SKM-1 (cell line): ENCODE measurements at regions not wholly inside any gene's neighbourhood (a gene's known extent, or its start where the extent isn't known, plus 50 kb on each side); places are given as distances from the start of the nearest gene placed in this dataset.
"Not testable (repeated sequence)": the region's sequence is repeated elsewhere in the genome, so short reads cannot be mapped to it uniquely, and the experiment has no call there.

Experiments
- DNase-seq: peaks from one replicate; lab custom pipeline; 2025; ENCODE audit not compliant: unreplicated experiment; lab: John Stamatoyannopoulos, UW

DNA sequence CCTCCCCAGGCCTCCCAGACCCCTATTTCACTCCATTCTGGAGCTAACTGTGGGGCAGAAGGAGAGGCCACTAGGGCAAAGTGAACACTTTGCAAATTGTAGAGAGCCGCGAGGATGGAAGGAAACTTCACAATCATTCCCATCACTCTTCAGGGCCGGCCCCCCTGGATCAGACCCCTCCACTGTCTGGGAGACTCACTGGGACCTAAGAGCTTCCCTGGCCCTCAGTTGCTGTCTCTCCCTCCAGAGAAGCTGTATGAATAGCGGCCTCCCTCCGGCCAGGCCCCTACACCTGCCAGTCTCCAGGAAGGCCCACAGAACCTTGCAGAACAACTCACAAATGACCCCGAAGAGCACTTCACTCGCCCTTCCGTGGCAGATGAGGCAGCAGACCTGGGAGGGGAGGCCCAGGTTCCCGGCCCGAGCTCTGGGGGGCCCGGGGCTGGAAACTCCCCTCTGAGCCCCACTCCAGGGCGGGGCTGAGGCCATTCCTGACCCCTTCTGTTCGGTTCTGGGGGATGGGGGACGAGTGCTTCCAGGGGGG lies 141.9 kb upstream of the IER5L start:
- DNase-seq = no peak

DNA sequence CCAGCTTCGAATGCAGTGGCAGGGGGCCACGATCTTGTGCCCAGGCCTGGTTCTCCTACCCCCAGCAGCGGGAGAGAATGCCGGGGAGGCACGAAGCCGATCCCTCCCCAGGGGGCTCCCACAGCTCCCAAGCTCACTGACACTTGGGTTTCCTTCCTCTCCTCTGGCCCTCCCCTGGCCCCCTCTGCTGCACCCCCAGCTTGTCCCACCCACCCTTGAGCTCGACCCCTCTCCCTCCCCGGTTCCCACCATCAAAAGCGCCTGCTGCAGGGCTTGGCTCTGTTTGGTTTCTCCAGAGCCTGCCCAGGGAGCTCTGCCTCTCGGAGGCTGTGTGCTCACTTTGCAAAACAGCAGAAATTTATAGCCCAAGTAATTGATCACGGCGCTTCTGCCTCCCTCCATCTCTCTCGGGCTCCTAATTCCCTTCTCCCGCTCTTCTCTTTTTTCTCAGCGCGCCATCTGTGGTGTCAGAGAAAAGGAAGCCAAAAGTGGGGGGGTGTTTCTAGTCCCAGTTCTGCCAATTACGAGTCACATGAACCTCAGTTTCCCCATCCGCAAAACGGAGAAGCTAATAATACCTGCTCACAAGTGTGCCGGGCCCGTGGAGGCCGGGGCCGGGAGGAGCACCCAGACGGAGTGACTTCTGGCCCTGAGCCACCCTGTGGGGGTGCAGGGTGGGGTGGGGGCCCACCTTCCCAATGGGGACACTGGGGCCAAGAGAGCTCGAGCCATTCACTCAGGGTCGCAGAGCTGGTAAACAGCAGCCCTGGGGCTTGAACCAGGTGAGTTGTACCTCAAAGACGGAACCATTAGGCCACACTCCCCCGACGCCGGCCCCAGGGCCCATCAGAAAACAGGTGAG lies 141.2 kb upstream of the IER5L start:
- DNase-seq = no peak

DNA sequence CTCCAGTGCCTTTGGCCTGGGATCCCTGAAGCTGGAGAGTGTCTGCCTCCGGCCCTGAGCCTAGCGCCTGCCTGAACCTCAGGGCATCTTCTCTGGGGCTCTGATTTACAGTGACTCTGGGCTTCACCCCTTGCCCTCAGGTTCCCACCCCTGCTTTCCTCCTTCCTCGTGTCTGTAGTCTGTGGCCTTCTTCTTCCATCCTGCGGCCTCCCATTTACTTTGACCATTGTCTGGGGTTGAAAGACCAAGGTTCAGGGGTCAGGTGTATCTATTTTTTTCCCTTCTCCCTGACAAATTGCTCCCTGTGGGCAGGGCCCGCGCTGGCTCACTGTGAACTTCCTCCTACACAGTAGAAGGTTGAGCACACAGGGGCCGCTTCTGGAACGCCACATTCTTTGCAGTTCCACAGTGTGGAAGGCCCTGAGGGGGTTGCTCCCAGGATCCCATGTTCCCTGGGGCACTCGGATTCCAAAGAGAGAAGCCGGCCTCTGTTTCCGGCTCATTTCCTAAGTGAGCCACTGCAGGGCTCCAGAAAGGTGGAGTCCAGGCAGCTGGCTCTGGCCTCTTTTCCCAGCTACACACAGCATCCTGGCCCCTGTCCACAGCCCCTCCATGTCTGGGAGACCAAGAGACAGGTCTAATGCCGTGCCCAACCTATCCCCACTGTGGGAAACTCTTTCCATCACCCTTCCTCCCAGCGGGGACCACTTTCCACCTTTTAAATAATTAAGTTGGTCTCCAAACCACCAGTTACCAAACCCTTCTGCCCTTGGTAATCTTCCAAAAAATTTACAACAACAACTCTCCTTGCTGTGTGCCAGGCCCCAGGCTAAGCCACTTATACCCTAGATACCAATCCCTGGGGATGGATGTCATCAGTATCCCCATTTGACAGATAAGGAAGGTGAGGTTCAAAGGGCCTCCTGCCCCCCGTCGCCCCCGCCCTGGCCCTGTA lies 140.3 kb upstream of the IER5L start:
- DNase-seq = no peak

DNA sequence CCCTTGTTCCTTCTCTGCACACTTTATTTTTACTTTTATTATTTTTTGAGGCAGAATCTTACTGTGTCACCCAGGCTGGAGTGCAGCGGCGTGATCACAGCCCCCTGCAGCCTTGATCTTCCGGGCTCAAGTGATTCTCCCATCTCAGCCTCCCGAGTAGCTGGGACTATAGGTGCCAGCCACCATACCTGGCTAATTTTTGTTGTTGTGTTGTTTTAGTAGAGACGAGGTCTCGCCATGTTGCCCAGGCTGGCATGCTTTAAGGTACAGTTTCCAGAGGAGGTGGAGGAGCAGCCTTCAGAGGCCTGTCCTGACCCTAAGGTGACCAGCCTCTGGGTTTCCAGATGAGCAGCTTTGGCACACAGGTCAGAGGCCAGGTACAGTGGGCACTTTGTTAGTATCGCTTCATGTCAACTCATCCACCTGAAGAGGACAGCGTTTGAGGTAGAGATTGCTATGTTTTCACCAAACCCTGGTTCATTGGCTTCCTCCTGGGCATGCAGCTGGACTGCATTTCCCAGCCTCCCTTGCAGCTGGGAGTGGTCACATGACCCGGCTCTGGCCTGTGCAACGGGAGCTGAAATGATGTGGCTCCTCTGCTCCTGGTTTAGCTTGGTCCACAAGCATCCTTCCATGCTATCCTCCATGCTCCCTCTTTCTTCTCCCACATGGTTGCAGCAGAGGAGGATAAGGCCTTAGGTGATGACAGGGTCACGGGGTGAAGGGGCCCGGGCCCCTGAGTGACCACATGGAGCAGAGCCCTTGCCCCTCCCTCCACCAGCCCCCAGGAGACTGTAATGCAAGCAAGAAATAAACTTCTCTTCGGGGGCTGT lies 139.3 kb upstream of the IER5L start:
- no peak for DNase-seq

DNA sequence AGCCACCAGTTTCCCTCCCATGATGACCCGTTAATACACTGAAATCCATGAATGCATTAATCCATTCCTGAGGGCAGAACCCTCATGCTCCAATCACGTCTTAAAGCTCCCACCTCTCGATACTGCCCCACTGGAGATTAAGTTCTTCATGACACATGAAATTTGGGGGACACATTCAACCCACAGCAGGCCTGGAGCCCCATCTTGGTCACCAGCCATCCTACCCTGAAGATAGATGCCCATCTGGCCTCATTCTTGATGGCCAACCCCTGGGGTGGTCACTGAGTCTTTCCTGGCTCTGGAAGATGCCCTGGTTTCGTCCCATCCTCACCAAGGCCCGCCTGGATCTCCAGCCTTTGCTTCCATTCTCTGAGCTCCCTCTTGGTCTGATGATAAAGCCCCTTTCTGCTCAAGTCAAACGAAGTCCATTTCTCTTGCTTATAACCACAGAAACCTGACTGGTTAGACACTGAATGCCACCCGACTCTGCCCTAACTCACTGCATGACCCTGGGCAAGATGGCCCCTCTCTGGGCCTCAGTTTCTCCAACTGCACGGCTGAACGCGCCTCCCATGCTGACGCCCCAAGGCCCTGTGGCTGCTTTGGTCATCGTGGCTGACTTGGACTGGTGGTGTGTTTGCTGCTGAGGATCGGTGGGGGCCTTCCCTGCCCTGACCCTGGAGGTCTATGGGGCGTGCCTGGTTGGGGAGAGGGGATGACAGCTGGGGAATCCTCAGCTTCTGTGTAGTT lies 138.4 kb upstream of the IER5L start:
- no peak for DNase-seq

DNA sequence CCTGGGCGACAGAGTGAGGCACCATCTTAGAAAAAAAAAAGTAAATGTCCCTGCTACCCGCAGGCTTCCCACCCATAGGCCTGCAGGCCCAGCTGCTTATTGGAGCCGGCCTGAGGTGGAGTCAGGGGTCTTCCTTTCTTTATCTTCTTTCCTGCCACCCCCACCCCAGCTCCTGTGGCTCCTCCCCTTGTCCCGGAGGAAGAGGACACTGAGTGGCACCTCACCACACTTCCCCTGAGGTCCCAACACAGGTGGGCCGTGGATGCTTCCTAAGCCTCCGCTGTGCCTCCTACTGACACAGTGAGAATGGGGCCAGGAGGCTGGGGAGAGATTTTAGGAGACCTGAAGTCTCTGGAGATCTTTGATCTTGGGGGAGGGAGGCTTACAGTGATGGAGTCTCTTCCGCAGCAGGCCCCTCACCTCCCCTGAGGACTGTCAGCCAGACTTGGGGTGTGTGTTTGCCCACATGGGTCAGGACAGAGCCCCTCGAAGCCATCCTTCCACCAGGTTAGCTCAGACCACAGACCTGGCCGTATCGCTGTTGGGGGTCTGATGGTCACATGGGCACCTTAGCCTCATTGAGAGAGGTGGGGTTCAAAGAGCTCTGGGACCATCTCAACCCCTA lies 135.4 kb upstream of the IER5L start:
- DNase-seq = no peak

DNA sequence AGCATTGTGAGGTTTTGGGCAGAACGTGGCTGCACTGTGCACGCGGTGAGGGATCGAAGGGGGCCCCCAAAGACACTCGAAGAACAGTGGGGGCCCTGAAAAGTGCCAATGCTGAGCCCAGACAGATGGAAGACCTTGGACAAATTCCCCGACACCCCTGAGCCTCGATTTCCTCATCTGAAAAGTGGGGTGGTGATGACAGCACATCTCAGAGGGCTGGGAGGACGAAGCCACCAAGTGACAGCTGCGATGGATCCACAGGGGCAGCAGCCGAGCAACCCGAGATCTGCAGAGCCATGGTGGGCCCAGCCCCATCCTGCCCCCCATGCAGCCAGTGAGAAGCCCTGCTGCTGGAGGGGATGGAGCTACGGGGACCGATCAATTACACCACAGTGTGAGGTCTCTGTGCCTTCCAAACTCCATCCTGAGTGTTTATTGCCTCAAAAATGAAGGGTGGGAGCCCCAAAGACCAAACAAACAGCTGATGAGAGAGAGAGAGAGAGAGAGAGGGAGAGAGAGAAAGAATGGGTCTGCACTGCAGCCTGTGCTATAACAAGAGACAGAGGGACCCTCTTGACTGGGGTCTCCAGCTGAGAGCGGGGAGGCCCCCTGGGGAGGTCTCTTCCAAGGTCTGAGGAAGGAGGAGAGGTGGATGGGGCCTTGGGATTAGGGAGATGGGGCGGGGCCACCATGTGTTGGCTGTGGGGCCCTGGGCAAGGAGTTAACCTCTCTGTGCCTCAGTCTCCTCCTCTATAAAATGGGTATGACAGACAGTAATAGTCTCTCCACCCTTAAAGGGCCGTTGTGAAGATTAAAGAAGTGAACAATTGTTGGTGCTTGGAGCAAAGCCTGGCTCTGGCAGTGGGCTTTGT lies 134.4 kb upstream of the IER5L start:
- DNase-seq = no peak

- DNase-seq = no peak
Measured at GRCh38 chr9:129311643-129312042, 133.6 kb upstream of the IER5L start.

GRCh38 chr9:129310666-129311350 lies 132.7 kb upstream of the IER5L start:
- no peak for DNase-seq

- DNase-seq = no peak
Measured at GRCh38 chr9:129309906-129310305, 131.8 kb upstream of the IER5L start.

- DNase-seq = no peak
Measured at GRCh38 chr9:129309041-129309430, 131.0 kb upstream of the IER5L start.

GRCh38 chr9:129307227-129307970 lies 129.3 kb upstream of the IER5L start:
- DNase-seq = no peak

DNA sequence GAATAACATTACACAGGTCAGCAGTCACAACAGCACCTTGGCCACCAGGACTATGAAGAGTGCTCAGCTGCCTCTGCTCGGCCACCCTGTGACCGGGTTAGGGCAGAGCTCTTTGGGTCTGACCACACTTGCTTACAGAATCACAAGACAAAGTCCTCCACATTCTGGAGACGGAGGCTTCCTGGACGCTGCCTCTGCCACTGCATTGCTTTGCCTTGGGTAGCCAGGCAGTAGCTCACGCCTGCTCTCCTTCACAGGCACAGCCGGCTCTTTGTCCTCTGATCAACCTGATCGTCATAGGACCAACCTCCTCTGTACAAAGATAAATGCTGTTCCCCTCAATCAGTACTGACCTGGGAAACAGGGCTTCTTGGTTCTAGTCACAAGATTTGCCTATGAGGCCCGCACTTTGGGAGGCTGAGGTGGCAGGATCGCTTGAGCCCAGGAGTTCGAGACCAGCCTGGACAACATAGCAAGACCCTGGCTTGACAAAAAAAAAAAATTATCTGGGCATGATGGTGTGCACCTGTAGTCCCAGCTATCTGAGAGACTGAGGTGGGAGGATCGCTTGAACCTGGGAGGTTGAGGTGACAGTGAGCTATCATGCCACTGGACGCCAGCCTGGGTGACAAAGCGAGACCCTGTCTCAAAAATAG lies 128.4 kb upstream of the IER5L start:
- DNase-seq = no peak

- DNase-seq = no peak
Measured at GRCh38 chr9:129305246-129305645, 127.2 kb upstream of the IER5L start.

DNA sequence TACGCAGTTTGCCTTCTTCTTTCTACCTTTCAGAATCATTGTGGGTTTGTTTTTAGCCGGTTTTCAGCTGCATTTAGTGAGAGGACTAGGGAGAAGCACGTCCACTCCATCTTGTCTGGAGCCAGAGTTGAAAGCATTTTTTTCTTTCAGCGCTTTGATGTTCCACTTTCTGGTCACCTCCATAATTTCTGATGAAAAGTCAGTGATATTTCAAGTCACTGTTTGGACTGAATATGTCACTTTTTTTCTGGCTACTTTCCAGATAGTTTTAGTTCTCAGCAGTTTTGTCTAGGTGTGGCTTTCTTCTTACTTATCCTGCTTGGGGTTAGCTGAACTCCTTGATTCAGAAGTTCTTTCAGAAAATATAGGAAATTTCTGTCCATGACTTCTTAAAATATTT lies 123.9 kb upstream of the IER5L start:
- DNase-seq = no peak

DNA sequence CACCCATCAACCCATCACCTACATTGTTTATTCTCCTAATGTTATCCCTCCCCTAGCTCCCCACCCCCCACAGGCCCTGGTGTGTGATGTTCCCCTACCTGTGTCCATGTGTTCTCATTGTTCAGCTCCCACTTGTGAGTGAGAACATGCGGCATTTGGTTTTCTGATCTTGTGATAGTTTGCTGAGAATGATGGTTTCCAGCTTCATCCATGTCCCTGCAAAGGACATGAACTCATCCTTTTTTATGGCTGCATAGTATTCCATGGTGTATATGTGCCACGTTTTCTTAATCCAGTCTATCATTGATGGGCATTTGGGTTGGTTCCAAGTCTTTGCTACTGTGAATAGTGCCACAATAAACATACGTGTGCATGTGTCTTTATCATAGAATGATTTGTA lies 118.1 kb upstream of the IER5L start:
- not testable (repeated sequence) for DNase-seq

DNA sequence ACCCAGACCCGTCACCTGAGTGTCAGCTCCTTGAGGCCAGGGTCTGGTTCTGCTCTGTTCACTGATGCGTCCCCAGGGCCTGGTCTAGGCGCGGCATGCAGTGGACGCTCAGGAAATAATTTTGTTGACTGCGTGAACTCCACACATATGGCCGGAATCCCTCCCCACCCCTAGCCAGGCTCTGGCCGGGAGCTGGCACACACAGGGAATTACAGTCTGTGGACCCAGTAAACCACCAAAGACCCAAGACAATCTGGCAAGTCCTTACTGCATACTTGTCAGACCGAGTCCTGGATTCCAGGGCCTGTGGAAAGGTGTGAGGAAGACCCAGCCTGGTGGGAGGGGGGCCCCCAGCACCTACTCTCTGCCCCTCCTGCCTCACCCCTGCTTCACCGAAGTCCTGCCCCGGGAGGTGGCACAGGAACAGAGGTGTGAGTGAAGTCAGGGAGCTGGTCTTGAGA lies 113.0 kb upstream of the IER5L start:
- DNase-seq = no peak
